Kidney (tissue), 13 donors: ENCODE measurements at regions not wholly inside any gene's neighbourhood (a gene's known extent, or its start where the extent isn't known, plus 50 kb on each side); places are given as distances from the start of the nearest gene placed in this dataset.

Experiments
- DNase-seq, 5 donors: peaks; one replicate each; pipeline ENCODE4 v3.0.0-alpha.2; 2013 to 2020
- FAIRE-seq: peaks from 2 replicates; lab custom pipeline; 2012; peaks lifted over from hg19 to GRCh38; lab: Jason Lieb, UNC
- H3K27ac ChIP-seq, 2 donors: one replicate each; pipeline ENCODE4 v1.7.0; 2013; ENCODE audit warnings: low read depth in 2 of 2, low read length in 2 of 2, inconsistent platforms in 1 of 2
- H3K27me3 ChIP-seq: one replicate; pipeline ENCODE4 v1.7.1; 2013; ENCODE audit warnings: low read length, inconsistent platforms; ENCODE audit not compliant: control insufficient read depth, insufficient read depth
- H3K36me3 ChIP-seq, 3 donors: one replicate each; pipeline versions ENCODE4 v1.7.0 to v1.7.1; 2013; ENCODE audit warnings: low read length in 3 of 3, control low read depth in 1 of 3, inconsistent platforms in 1 of 3; ENCODE audit not compliant: insufficient read depth in 3 of 3, control insufficient read depth in 2 of 3
- H3K4me1 ChIP-seq, 3 donors: one replicate each; pipeline versions ENCODE4 v1.7.0 to v1.7.1; 2013; ENCODE audit warnings: low read length in 3 of 3, inconsistent platforms in 1 of 3, low read depth in 1 of 3; ENCODE audit not compliant: control insufficient read depth in 2 of 3, insufficient read depth in 2 of 3
- H3K4me3 ChIP-seq, 3 donors: one replicate each; pipeline versions ENCODE4 v1.7.0 to v1.8.1; 2013; ENCODE audit warnings: low read length in 3 of 3, control low read depth in 1 of 3, inconsistent platforms in 1 of 3
- H3K9ac ChIP-seq, 3 donors: one replicate each; pipeline versions ENCODE4 v1.7.0 to v1.7.1; 2013; ENCODE audit warnings: low read length in 3 of 3, control low read depth in 1 of 3, inconsistent platforms in 1 of 3
- H3K9me3 ChIP-seq, 3 donors: one replicate each; pipeline versions ENCODE4 v1.7.0 to v1.7.1; 2013; ENCODE audit warnings: low read length in 3 of 3, control low read depth in 1 of 3, inconsistent platforms in 1 of 3; ENCODE audit not compliant: control insufficient read depth in 2 of 3, insufficient read depth in 1 of 3
- intact Hi-C: fragments of 100-400 bp; cut with DNase I; formaldehyde crosslinking; loops from one replicate; pipeline ENCODE4 v1.11.1; 2022
- TF ChIP-seq, protein P1 (sequence below): IDR thresholded peaks from 3 replicates; pipeline ENCODE4 v1.5.1; 2012; ENCODE audit warnings: mild to moderate bottlenecking, moderate library complexity, borderline replicate concordance; ENCODE audit not compliant: insufficient read depth; ENCODE audit errors: extremely low read depth
- donor health status: control.
- donor health status: control.
- donor health status: control.
- donor health status: control.
- donor health status: control.
- donor health status: DM: yes; HTN: yes; CAD: no.
- donor health status: Normal renal cell carcinoma (clear cell type).

DNA sequence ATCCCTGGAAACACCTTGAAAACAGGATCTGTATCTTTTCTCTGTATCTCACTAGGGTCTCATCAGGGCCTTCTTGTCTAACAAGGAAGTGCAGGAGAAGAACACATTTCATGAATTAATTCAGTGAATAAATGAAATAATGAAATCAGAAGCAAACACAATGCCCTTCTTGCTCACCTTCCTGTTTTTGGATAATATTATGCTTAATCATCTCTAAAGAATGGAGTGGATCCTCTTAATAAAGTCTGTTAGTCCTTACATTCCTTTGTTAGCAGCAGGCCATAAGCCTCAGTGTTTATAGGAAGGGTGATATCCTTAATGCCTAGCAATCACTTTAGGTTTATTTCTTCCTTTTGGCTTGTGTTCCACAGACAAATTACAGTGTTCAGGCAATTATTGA, 837.1 kb upstream of the SEMA6A start:
- H3K36me3 ChIP-seq: no peaks in the 10 kb centered on the region
- TF ChIP-seq, protein P1, sequence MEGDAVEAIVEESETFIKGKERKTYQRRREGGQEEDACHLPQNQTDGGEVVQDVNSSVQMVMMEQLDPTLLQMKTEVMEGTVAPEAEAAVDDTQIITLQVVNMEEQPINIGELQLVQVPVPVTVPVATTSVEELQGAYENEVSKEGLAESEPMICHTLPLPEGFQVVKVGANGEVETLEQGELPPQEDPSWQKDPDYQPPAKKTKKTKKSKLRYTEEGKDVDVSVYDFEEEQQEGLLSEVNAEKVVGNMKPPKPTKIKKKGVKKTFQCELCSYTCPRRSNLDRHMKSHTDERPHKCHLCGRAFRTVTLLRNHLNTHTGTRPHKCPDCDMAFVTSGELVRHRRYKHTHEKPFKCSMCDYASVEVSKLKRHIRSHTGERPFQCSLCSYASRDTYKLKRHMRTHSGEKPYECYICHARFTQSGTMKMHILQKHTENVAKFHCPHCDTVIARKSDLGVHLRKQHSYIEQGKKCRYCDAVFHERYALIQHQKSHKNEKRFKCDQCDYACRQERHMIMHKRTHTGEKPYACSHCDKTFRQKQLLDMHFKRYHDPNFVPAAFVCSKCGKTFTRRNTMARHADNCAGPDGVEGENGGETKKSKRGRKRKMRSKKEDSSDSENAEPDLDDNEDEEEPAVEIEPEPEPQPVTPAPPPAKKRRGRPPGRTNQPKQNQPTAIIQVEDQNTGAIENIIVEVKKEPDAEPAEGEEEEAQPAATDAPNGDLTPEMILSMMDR: no peak
- no peaks in the 10 kb centered on the region for H3K9me3 ChIP-seq
- FAIRE-seq (no peak), DNase-seq (no peak)
- intact Hi-C loops: no loop called here
- no peak overlapping the region for H3K4me3 ChIP-seq
- H3K27ac ChIP-seq: no peak overlapping the region
- H3K27me3 ChIP-seq: no peaks in the 10 kb centered on the region
- no peak overlapping the region for H3K9ac ChIP-seq
- no peaks in the 10 kb centered on the region for H3K4me1 ChIP-seq

DNA sequence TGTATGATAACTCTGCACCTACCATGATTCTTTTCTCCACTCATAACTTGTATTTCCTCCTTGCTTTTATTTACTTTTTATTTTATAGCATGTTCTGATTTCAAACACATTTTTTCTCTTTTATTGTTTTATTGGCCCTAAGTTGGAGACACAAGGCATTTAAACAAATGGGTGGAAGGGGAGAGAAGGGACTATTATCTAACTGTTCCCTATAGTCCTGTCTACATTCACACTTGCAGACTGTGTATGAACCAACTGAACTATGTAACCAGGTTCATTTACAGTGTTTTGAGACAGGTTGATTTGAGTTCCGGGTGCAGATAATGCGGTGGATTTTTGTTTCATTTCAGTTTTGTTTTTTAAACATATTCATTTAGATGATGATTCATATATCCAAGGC, 830.6 kb upstream of the SEMA6A start:
- Histone ChIP-seq H3K4me1 (no peaks in the 10 kb centered on the region), H3K9ac (no peak overlapping the region), H3K9me3 (no peaks in the 10 kb centered on the region), H3K4me3 (no peak overlapping the region), H3K27me3 (no peaks in the 10 kb centered on the region), H3K27ac (no peak overlapping the region), H3K36me3 (no peaks in the 10 kb centered on the region)
- DNase-seq: no peak
- intact Hi-C loops: no loop called here
- TF ChIP-seq, protein P1: no peak
- no peak for FAIRE-seq

DNA sequence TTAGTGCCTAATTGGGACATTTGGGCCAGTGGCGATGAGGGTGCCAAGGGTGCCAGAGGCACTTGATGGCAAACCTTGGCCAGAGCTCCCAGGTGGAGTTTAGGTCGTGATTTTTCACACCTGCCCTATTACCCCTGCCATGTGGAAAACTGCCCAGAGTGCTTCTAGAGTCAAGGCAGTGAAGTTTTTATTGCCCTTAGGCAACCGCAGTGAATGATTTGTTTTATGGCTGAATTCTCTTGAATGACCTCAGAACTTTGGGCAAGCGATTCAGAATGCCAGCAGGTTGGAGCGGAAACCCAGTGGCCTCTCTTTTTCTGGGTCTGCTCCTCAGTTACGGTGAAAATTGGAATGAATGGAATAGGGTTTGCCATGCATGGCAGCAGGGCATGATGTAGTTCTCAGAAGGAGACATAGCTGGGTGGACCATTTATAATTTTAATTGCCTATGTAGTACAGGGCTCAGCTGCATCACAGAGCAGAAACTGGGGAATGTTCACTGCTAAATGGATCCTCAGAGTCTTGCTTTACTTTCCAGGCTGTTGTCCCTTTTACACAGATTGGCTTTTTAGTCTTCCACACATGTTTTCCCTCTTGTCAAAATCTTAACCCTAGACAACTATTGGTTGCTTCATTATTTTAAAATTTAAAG, 820.0 kb upstream of the SEMA6A start:
- Histone ChIP-seq H3K27ac (no peak overlapping the region), H3K27me3 (no peaks in the 10 kb centered on the region), H3K9ac (no peak overlapping the region), H3K36me3 (no peaks in the 10 kb centered on the region), H3K4me3 (no peak overlapping the region), H3K9me3 (no peaks in the 10 kb centered on the region), H3K4me1 (no peaks in the 10 kb centered on the region)
- FAIRE-seq (no peak), DNase-seq (peak in 1 of 5 donors; percentile 7)
- TF ChIP-seq, protein P1: no peak
- intact Hi-C loops: no loop called here

DNA sequence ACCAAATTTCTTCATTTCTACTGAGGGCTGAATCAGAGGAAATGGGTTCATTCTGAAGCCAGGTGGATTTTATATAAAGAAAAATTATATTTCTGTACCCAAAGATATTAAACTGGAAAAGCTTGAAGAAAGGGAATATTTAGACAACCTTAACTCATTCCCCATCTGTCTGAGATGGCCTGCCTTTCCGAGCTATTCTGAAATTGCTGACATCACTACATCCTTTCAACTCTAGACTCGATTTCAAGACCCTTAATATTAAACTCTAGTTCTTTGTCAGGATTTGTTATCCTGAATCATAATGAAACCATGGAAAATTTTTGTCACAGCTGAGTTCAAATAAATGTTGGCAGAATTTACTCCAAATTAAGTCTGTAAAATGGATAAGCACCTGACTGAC, 818.5 kb upstream of the SEMA6A start:
- H3K27me3 ChIP-seq: no peaks in the 10 kb centered on the region
- TF ChIP-seq, protein P1: no peak

More for the DNA sequence above, 818.5 kb upstream of the SEMA6A start:
- FAIRE-seq (no peak), DNase-seq (no peak)
- no peaks in the 10 kb centered on the region for H3K36me3 ChIP-seq
- H3K27ac ChIP-seq: no peak overlapping the region
- no peaks in the 10 kb centered on the region for H3K4me1 ChIP-seq
- intact Hi-C loops: no loop called here
- no peak overlapping the region for H3K9ac ChIP-seq
- no peak overlapping the region for H3K4me3 ChIP-seq
- no peaks in the 10 kb centered on the region for H3K9me3 ChIP-seq
